Stimulated activated CD8-positive, alpha-beta memory T cell treated with anti-CD3 and anti-CD28 coated beads, Interleukin-12 subunit alpha, Interleukin-12 subunit beta, amount 100 ng/mL, for 4 hours (primary cell): ENCODE measurements at regions not wholly inside any gene's neighbourhood (a gene's known extent, or its start where the extent isn't known, plus 50 kb on each side); places are given as distances from the start of the nearest gene placed in this dataset.

Experiments used
- DNase-seq: peaks from one replicate; pipeline ENCODE4 v3.0.0-alpha.2; 2020; ENCODE audit warnings: low read depth

DNA sequence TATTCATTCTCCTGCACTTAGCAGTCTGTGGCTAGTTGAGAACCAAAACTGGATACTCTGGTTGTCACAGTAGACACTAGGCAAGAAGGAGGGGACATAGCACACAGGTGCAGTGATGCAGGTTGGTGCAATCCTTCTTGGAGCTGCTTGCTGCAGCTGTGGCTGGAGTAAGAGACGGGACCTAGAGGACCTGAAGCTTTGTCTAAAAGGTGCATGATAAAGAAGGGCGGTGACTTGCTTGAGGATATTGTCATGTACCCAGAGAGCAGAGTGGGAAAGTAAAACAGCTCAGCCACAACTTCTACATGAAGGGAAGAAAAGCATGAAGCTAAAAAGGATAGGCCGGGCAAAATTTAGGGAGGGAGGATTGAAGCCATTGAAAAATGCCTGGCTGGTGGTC is 304.1 kb upstream of the KIRREL3 start:
- no peak for DNase-seq

DNA sequence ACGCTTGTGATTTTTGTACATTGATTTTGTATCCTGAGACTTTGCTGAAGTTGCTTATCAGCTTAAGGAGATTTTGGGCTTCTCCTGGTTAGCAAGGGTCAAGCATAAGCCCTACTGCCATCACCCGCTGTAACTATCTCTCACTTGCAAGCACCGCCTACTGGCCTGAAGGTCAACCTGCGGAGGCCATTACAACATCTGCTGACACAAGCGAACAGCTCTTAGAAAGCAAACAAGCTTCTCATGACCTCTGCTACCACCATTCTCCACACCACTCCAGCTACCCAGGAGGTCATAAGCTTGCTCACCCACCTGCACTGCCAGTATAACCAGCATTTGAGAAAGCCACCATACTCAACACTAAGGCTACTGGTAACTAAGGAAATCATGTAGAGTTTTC is 288.4 kb upstream of the KIRREL3 start:
- no peak for DNase-seq

DNA sequence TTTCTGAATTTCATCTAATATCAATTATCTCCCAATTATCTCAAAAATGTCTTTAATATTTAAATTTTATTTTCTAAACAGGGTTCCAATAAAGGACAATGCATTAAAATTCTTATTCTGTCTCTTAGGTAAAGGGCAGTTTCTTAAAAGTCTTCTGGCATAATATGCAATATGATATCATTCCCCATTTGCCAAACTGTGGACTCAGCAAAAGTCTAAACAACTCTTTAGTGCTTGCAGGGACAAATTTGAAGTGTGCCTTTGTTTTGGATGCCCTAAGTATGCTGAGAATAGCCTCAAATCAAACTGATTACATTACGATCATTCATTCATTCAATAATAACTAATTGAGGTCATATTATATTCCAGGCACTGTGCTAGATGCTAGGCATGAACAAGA is 281.0 kb upstream of the KIRREL3 start:
- no peak for DNase-seq

DNA sequence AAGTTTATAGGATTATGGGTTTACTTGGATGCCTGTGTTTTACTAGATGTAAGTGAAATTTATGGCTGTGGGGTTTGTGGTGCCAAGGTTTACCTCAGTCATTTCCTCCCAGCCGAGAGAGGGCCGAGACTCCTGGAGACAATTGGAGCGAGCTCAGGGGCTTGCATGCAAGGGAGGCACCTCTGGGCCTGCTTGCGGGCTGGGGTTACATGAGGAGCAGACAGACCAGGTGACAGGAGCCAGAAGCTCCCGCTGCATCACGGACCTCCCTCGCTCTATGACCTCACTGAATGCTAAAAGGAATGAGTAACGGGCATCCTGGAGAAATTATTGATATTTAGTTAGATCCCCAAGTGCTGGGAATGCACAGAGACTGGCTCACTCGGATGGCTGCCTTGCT is 275.2 kb upstream of the KIRREL3 start:
- DNase-seq = no peak

DNA sequence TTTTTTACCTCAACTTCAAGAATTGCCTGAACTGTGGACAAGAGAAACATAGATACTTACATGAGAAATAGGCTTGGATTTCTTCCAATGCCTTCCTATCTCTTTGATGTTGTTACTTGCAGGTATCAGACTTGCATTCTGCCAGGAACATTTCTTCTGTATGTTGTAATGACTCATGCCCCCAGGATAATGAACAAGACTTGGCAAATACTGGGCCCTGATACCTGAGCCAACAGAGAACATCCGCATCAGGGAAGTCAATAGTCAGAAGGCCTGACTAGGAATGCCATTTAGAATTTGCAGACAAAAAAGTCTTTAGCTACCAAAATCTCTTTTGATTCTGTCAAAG is 273.7 kb upstream of the KIRREL3 start:
- DNase-seq = no peak

DNA sequence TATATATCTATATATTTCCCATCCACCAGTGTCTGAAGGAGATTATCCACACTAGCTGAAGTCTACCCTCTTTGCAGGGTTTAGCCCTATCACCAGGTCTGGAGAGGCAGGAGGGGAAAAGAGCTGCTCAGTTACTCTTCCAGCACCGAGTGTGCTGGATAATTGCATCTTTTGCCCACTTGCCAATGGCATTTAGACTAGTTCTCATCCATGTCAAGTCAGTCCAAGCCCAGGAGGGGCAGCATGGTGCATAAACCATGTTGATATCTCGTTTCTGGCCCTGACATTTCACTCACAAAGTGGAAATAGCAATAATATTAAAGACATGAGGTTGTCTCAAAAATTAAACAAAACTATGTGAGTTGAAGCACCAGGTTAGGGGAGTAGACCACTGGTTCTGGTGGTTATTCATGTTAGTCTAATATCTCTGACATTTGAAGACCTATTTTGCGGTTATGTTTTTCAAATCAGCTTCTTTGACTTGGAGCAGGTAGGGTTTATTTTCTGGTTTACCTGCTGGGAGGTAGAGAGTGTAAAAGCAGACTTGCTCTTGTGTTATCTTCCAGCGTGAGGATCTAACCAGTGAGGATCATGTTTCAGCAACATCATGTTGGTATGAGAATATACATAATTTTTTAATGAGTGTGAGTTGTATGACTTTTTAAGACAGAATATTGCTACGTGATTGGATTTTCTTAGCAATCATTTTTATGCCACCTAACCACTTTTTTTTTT is 273.2 kb upstream of the KIRREL3 start:
- DNase-seq = no peak

DNA sequence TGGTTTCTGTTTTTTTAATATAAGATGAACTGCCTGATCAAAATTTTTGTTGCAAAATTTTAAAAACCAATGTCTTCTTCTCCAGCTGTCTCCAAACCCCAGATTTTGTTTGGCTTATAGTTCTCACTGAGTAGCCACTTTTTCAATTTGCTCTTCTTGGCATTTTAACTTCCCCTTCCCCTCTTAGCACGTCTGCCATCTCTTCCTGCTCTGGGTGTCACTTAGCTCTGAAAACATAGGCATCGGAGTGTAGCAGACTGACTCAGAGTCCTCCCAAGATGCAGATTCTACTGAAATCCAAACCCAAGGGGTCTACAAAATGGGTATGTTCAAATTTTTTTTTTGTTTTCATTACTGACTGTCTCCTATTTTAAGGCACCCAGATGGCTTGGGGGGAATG is 270.3 kb upstream of the KIRREL3 start:
- no peak for DNase-seq

DNA sequence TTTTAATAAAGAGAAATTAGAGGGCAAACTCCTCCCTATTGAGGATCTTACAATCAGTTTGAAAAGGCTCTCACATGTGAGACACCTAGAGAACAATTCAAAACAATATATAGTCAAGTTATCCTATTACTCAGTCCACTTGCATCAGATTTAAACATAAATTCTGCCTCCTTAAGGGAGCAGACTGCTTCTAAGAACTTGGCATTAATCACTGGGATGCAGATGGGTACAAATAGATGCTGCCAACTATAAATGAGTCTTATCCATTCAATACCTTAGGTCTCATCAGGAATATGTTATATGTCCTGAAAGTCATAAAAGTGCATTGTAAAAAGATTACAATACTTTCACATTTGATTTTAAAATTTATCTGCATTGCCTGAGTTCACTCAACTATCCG is 269.3 kb upstream of the KIRREL3 start:
- no peak for DNase-seq

DNA sequence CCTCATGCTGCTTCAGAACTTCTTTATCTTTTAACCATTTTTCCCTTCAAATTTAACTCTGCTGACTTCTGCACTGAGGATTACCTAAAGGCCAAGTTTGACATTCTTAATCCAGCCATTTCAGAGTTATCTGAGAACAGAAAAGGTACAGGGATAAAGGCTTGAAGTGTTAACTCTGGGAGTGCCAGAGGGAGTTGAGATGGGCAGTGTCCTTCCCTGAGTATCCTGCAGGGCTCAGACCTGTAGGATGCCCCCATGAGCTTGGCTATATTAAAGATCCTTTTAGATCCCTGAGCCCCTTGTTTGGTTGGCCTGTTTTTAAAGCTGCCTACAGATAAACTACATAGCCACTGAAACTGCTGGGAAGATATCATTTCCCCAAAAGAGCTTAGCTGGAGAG is 268.4 kb upstream of the KIRREL3 start:
- no peak for DNase-seq

DNA sequence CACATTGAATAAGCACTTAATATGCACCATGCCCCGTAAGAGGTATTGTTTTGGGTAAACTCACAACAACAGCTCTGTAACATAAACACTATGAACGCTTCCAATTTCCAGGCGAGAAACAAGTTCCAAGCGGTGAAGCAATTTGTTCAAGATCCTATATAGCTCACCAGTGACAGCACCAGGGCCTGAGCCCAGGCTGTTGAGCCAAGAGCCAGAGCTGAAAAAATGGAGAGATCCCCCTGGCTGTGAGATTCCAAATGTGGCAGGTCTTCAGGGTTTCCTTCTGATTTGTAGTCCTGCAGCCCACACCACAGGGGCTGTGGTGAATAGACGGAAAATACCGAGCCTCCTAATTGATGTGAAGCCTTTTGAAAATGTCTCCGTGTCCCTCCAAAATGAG is 268.0 kb upstream of the KIRREL3 start:
- DNase-seq = no peak

DNA sequence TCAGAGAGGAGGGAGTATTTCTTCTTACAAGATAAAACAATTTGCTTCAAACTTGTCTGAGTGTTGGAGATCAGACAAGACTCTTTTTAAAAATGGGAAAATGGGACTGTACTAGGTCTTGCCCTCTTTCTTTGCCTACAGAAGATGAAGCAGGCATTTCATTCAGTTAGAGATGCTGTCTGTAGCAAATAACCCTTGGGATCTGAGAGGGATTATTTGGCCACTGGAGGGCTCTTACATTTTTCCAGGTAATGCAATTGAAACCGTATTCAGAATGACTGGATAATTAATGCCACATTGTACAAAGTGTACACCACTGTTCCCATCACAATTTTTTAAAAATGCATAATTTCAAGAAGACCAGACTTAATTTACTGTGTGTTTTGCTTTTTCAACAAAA is 258.5 kb upstream of the KIRREL3 start:
- no peak for DNase-seq

DNA sequence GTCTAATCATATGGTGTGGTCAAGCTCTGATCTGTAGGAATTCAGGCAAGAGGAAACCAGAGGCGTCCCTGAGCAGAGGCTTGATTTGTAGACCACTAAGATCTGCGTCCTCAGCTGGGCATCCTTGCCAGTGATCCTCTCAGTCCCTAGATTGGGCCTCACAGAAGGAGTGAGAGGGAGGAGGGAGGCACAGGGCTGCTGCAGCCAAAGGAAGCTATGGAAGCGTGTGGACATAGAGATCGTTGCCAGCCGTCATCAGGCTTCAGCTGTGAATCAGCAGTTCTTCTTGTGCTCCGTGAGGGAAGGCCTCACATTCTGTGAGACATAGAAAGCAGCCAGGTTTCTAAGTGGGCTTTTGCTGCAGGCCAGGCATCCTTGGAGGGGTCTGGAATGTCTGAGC is 254.6 kb upstream of the KIRREL3 start:
- DNase-seq = no peak

DNA sequence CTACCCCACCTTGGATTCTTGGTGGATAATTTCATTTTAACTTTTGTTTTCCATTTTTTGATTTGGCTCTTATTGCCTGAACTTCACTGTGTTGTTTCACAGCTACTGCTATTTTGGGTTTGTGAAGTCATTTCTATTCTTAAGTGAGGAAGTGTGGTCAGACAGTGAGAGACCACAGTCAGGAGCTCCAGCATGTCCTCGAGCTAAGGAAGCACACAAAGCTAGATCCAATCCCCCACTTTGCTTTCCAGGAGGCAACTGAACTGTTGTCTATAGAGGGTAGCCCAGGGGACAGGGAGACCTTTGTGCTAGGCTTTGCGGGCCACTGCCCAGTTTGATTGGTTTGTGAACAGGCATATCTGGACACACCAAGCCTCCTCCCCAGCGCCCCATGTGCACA is 251.8 kb upstream of the KIRREL3 start:
- no peak for DNase-seq

DNA sequence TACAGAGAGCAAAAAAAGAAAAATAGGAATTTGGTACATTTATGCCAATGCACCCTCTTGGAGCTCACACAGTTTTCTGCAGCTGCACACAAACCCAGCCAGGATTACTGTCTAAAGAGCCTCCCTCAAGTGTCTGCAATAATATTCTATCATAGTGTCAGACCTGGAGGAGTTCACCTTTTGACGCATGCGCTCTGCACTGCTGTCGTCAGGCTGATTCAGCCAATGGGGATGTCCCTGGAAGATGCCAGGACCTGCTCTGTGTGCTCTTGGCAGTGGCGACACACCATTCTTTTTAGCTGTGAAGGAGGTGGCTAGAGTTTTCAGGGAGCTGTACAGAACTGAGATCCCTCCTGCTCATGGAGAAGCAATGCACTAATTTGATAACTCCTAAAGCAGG is 249.0 kb upstream of the KIRREL3 start:
- DNase-seq = no peak

DNA sequence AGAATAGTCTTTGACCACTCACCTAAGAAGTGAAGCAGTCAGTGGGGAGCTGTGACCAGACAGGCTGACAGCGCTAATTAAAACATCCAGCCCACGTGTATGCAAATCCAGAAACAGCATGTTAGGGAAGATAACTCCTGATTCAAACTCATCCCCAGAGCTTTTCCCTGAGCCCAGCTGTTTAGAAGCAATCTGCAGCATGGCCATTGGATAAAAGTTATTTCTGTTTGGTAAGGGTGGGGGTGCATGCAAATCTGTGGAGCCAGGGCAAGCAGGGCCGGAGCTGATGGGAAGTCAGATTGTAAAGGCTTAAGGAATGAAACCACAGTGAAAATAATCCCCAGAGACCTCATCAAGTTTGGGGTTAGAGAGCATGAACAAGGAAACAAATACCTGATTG is 247.9 kb upstream of the KIRREL3 start:
- DNase-seq = no peak

DNA sequence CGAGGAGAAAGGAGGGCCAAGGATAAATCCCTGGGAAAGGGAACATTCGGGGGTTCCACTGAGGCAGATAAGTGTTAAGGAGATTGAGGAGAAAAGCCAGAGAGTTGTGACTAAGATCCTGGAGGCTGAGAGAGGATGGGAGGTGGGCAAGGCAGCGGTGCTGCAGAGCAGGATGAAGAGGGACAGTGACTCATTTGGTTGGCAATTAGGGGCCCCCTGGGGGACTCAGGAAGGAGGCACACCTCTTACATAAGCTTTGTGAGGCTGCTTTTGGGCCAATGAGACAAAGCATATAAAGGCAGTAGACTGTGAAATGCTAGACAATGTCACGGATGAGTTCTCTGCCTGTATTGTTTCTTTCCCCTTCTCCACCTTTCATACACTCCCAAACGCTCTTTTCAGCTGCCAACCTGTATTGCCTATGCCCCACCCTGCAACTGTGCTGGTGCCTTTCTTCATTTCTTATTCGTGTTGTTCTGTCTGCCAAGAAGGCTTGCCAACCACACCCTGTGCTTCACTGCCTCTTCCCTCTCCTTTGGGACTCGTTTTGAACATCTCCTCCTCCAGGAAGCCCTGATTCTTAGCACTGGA is 246.8 kb upstream of the KIRREL3 start:
- DNase-seq = no peak

DNA sequence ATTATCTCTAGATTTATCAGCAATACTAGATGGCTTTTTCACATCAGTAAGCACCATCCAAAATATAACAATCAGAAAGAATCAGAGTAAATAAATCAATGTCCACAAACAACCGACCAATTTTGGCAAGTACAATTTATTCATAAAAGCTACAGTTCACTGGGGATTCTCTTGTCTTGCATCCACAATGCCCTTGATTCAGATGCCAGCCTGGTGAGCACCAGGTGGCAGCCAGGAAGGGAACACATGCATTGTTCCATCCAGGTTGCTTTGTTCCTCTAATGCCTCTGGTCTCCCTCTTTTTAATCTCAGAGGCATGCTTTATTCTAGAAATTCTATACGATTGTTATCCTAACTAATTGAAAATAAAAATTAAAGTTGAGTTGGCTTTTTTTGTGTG is 242.1 kb upstream of the KIRREL3 start:
- DNase-seq = no peak

DNA sequence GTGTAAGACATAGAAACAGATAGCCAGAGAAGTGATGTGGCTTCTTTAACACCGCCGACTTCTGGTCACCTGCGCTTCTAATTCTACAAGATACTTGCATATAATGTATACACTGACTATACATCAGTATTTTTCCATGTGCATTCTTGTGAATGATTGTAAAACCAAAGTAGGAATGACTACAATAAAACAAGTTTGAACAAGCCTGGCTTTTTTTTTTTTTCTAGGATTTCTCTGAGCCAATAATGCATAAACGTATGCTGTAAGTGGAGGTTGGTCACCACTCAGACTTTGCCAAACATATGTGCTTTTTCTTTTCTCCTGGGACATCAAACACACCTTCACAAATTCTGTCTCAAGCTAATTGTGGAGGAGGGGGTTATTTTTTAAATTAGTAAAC is 237.8 kb upstream of the KIRREL3 start:
- no peak for DNase-seq

DNA sequence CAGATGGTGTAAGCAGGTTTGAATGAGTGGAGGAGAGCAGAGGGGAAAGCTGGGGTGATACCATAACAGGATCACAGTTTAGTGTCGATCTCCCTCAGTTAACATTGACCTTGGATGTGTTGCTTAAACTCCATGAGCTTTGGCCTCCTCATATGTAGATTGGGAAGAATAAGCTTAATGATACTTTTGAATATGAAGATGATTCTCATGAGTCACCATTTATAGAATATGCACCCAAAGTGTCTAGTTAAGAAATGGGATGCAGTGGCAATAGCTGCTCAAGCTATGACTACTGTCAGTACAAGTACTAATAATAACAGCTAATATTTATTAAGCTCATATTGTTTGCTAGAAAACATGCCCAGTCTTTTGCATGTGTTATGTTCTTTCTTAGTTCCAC is 236.2 kb upstream of the KIRREL3 start:
- no peak for DNase-seq

DNA sequence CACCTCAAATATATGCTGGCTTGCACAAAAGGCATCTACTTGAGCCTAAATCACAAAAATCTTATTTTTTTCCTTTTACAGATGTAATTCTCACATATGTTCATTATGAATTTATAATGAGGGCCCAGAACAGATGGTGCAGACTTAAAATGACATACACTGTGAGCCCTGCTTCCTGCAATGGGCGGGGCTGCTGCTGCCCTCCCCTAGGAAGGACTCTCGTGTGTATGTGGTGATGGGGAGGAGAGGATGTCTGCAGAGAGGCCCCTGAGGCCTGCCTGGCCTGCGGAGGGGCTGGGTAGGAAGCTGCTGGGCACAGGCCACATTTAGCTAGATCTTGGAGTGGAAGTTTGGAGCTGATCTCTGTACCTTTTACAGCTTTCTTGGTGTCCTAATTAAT is 233.4 kb upstream of the KIRREL3 start:
- no peak for DNase-seq

DNA sequence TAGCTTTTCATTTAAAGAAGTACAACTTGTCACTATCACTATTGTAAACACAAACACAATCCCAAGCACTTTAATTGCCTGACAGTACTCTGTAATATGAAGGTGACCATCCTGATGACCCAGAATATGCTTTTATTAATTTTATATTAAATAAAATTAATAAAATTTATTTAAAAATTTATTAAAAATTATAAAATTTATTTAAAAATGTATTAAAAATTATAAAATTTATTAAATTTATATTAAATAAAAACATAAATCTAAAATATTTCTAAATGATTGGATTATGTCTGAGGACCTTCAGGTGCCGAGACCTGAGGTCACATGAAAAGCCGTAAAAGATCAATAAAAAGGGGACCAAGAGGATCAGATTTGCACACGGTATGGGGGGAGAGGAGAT is 229.8 kb upstream of the KIRREL3 start:
- no peak for DNase-seq

DNA sequence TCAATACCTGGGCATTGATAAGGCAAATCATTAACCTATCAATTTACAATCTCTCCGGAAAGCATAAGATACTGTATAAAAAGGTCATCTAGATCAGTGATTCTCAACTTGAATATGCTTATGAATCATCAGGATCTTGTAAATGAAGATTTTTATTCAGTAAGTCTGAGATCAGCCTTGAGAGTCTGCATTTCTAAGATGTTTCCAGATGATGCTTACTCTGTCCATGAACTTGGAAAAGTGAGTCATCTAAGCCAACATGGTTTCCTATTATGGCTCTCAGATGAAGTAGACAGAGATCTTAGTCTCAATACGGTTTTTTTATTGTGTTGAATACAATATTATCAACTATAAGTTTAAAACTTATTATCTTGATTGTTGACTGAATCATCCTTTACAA is 226.4 kb upstream of the KIRREL3 start:
- DNase-seq = no peak

DNA sequence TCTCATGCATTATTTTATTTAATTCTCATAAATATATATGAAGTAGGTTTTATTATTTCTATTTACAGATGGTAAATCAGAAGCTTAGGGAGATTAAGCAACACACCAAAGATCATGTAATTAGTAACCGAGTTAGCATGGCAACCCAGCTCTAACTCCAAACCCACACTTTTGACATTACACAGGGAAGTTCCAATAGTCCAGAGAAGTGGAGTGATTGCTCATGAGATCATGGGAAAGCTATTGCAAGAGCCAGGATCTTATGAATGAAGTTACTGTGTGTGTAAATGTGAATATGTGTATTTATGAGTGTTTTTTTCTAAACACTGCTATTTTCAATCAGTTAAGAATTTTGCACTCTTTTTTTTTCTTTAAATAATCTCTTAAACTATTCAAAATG is 225.8 kb upstream of the KIRREL3 start:
- no peak for DNase-seq

DNA sequence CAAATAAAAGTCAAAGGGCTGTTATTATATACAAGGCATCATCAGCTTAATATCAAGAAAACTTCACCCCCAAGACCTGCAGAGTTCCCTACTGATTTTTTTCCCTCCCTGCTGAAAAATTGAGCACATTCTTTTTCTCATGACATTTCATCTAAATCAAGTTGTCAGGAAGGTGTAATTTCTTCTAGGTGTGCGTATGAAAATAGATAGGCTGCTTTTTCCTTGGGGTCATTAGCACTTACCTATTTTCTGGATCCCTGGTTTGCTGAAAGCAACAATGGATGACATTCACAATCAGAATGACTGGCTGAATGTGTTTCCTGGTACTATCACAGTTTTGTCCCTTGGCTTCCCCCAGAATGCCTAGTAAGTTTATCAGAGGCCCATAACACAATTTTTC is 225.0 kb upstream of the KIRREL3 start:
- no peak for DNase-seq

DNA sequence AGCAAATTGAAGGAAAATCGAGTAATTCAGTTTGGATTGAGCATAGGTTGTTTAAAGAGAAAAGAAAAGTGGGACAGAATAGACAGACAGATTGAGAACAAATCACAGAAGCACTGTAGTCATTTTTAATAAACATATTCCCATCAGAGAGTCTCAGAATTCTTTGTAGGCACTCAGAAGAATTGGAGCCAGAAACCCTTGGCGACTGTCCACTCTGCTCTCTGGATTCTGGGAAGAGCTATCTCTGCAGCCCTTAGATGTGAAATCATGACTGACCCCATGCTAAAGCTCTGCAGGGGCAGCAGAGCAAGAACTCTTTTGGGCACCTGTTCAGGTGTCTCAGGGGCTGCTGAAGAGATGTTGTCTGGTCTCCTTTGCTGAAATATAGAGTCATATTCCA is 223.7 kb upstream of the KIRREL3 start:
- no peak for DNase-seq
